Activated CD8-positive, alpha-beta T cell treated with anti-CD3 and anti-CD28 coated beads for 36 hours (primary cell): ENCODE measurements at regions not wholly inside any gene's neighbourhood (a gene's known extent, or its start where the extent isn't known, plus 50 kb on each side); places are given as distances from the start of the nearest gene placed in this dataset.

ENCODE experiments used
- ATAC-seq: fragments of 200-7000 bp; cut with Tn5 transposase; one replicate; pipeline ENCODE4 v1.10.0; 2021; ENCODE audit warnings: mild to moderate bottlenecking, moderate library complexity
- CTCF ChIA-PET: fragments of 350-600 bp; sonication (Branson Sonifier 250); formaldehyde crosslinking; loops from one replicate; lab custom pipeline; 2021; ENCODE audit warnings: antibody characterized with exemption; lab: Charles Lee
- POLR2A ChIA-PET: fragments of 350-600 bp; sonication (Branson Sonifier 250); formaldehyde crosslinking; loops from one replicate; lab custom pipeline; 2021; ENCODE audit warnings: antibody characterized with exemption; lab: Charles Lee
- DNase-seq: peaks from one replicate; pipeline ENCODE4 v3.0.0-alpha.2; 2020
- H3K27ac Mint-ChIP-seq: one replicate; pipeline ENCODE4 v1.8.0; 2021; ENCODE audit warnings: mild to moderate bottlenecking, mixed read lengths
- H3K27me3 Mint-ChIP-seq: one replicate; pipeline ENCODE4 v1.8.0; 2021; ENCODE audit warnings: mixed read lengths
- H3K36me3 Mint-ChIP-seq: one replicate; pipeline ENCODE4 v1.8.0; 2021; ENCODE audit warnings: low read depth, mixed read lengths
- H3K4me1 Mint-ChIP-seq: one replicate; pipeline ENCODE4 v1.8.0; 2021; ENCODE audit warnings: low read depth, mixed read lengths
- H3K4me3 Mint-ChIP-seq: one replicate; pipeline ENCODE4 v1.8.0; 2021; ENCODE audit warnings: mild to moderate bottlenecking, moderate library complexity, mixed read lengths
- H3K9me3 Mint-ChIP-seq: one replicate; pipeline ENCODE4 v1.8.0; 2021; ENCODE audit warnings: mixed read lengths
- CTCF ChIP-seq: fragments of 200-600 bp; IDR thresholded peaks from one replicate; pipeline ENCODE4 v1.8.0; 2022; ENCODE audit warnings: antibody characterized with exemption, mild to moderate bottlenecking
- intact Hi-C: fragments of 100-400 bp; cut with micrococcal nuclease; formaldehyde crosslinking; loops from one replicate; pipeline ENCODE4 v1.10.0; 2022

GRCh38 chr21:27202301-27202700 lies 235.4 kb upstream of the ADAMTS5 start:
- ChIA-PET POLR2A (no interaction called here), CTCF (no interaction called here)
- Mint-ChIP-seq H3K27me3 (no peaks in the 10 kb centered on the region), H3K4me3 (no peak overlapping the region), H3K27ac (no peak overlapping the region), H3K36me3 (no peaks in the 10 kb centered on the region), H3K9me3 (peaks cover 8% of the 10 kb centered on the region), H3K4me1 (no peaks in the 10 kb centered on the region)
- DNase-seq (no peak), ATAC-seq (no peak)
- no peak for TF ChIP-seq CTCF
- intact Hi-C loops: no loop called here

GRCh38 chr21:27201197-27201596 lies 234.3 kb upstream of the ADAMTS5 start:
- CTCF ChIA-PET: no interaction called here
- Mint-ChIP-seq H3K36me3 (no peaks in the 10 kb centered on the region), H3K4me1 (no peaks in the 10 kb centered on the region), H3K4me3 (no peak overlapping the region), H3K27ac (no peak overlapping the region), H3K9me3 (peaks cover 10% of the 10 kb centered on the region), H3K27me3 (no peaks in the 10 kb centered on the region)
- DNase-seq (no peak), ATAC-seq (no peak)
- POLR2A ChIA-PET: no interaction called here
- no peak for TF ChIP-seq CTCF
- intact Hi-C loops: no loop called here

GRCh38 chr21:27196651-27197050 lies 229.8 kb upstream of the ADAMTS5 start:
- CTCF ChIA-PET: no interaction called here
- no peak for DNase-seq
- intact Hi-C loops: no loop called here
- peaks cover 7% of the 10 kb centered on the region for H3K9me3 Mint-ChIP-seq
- TF ChIP-seq CTCF: no peak
- no peaks in the 10 kb centered on the region for H3K27me3 Mint-ChIP-seq
- H3K4me3 Mint-ChIP-seq: no peak overlapping the region
- ATAC-seq: no peak
- no peaks in the 10 kb centered on the region for H3K36me3 Mint-ChIP-seq
- no peaks in the 10 kb centered on the region for H3K4me1 Mint-ChIP-seq
- no peak overlapping the region for H3K27ac Mint-ChIP-seq
- POLR2A ChIA-PET: no interaction called here

- DNase-seq (no peak), ATAC-seq (no peak)
- Mint-ChIP-seq H3K9me3 (peaks cover 5% of the 10 kb centered on the region), H3K27ac (no peak overlapping the region), H3K27me3 (no peaks in the 10 kb centered on the region), H3K36me3 (no peaks in the 10 kb centered on the region), H3K4me1 (no peaks in the 10 kb centered on the region), H3K4me3 (no peak overlapping the region)
- ChIA-PET CTCF (no interaction called here), POLR2A (no interaction called here)
- intact Hi-C loops: no loop called here
- no peak for TF ChIP-seq CTCF
These were observed 225.5 kb upstream of the ADAMTS5 start for GRCh38 chr21:27192281-27192949.

GRCh38 chr21:27190601-27191000 lies 223.7 kb upstream of the ADAMTS5 start:
- DNase-seq: no peak
- Mint-ChIP-seq H3K9me3 (peaks cover 3% of the 10 kb centered on the region), H3K27ac (no peak overlapping the region), H3K36me3 (no peaks in the 10 kb centered on the region), H3K27me3 (no peaks in the 10 kb centered on the region), H3K4me3 (no peak overlapping the region), H3K4me1 (no peaks in the 10 kb centered on the region)
- intact Hi-C loops: no loop called here
- POLR2A ChIA-PET: no interaction called here
- no peak for ATAC-seq
- no peak for TF ChIP-seq CTCF
- CTCF ChIA-PET: no interaction called here
